Activated gamma-delta T cell treated with anti-CD3 and anti-CD28 coated beads, Interleukin-2, amount 50 U/mL, for 16 hours (primary cell): ENCODE measurements at regions not wholly inside any gene's neighbourhood (a gene's known extent, or its start where the extent isn't known, plus 50 kb on each side); places are given as distances from the start of the nearest gene placed in this dataset.
"Not testable (repeated sequence)": the region's sequence is repeated elsewhere in the genome, so short reads cannot be mapped to it uniquely, and the experiment has no call there.

Experiments
- DNase-seq: peaks from one replicate; pipeline ENCODE4 v3.0.0-alpha.2; 2020; ENCODE audit warnings: low read depth

- no peak for DNase-seq
Measured at GRCh38 chr22:22193923-22194322, 50.7 kb upstream of the VPREB1 start.

GRCh38 chr22:22193462-22193861 lies 51.1 kb upstream of the VPREB1 start:
- not testable (repeated sequence) for DNase-seq

- DNase-seq, result not testable (repeated sequence)
Measured at GRCh38 chr22:22193006-22193405, 51.6 kb upstream of the VPREB1 start.

- not testable (repeated sequence) for DNase-seq
Measured at GRCh38 chr22:22189796-22190195, 54.8 kb upstream of the VPREB1 start.

- not testable (repeated sequence) for DNase-seq
Measured at GRCh38 chr22:22187863-22188262, 56.7 kb upstream of the VPREB1 start.

- DNase-seq, result no peak
Measured at GRCh38 chr22:22187299-22187698, 57.3 kb upstream of the VPREB1 start.

GRCh38 chr22:22185844-22186499 lies 58.6 kb upstream of the VPREB1 start:
- DNase-seq, result no peak

GRCh38 chr22:22185217-22185616 lies 59.4 kb upstream of the VPREB1 start:
- no peak for DNase-seq

GRCh38 chr22:22184277-22184807 lies 60.2 kb upstream of the VPREB1 start:
- DNase-seq, result no peak

GRCh38 chr22:22182990-22183264 lies 61.7 kb upstream of the VPREB1 start:
- no peak for DNase-seq

GRCh38 chr22:22182218-22182989 lies 62.2 kb upstream of the VPREB1 start:
- DNase-seq, result no peak

GRCh38 chr22:22181341-22181850 lies 63.2 kb upstream of the VPREB1 start:
- DNase-seq, result no peak

- DNase-seq, result no peak
Measured at GRCh38 chr22:22180738-22181285, 63.8 kb upstream of the VPREB1 start.

- DNase-seq, result no peak
Measured at GRCh38 chr22:22179858-22180257, 64.7 kb upstream of the VPREB1 start.

- DNase-seq, result no peak
Measured at GRCh38 chr22:22178992-22179391, 65.6 kb upstream of the VPREB1 start.

- no peak for DNase-seq
Measured at GRCh38 chr22:22178355-22178965, 66.1 kb upstream of the VPREB1 start.

- no peak for DNase-seq
Measured at GRCh38 chr22:22176929-22177616, 67.5 kb upstream of the VPREB1 start.

GRCh38 chr22:22172896-22173628 lies 71.5 kb upstream of the VPREB1 start:
- not testable (repeated sequence) for DNase-seq

GRCh38 chr22:22171357-22172218 lies 73.0 kb upstream of the VPREB1 start:
- DNase-seq, result no peak

GRCh38 chr22:22169923-22170322 lies 74.7 kb upstream of the VPREB1 start:
- DNase-seq, result no peak
